Liver (tissue), 7 donors: ENCODE measurements at regions not wholly inside any gene's neighbourhood (a gene's known extent, or its start where the extent isn't known, plus 50 kb on each side); places are given as distances from the start of the nearest gene placed in this dataset.

Source experiments
- DNase-seq: peaks from one replicate; pipeline ENCODE4 v3.0.0-alpha.2; 2017; ENCODE audit warnings: low spot score
- H3K27ac ChIP-seq, 2 donors: one replicate each; pipeline ENCODE4 v1.7.0; 2013; ENCODE audit warnings: inconsistent platforms in 2 of 2, low read length in 2 of 2, control low read depth in 1 of 2, low read depth in 1 of 2, mild to moderate bottlenecking in 1 of 2
- H3K27me3 ChIP-seq, 4 donors: one replicate each; pipeline versions ENCODE4 v1.6.1 to v1.7.0; 2013; ENCODE audit warnings: low read length in 3 of 4, inconsistent platforms in 1 of 4, mild to moderate bottlenecking in 1 of 4, moderate library complexity in 1 of 4; ENCODE audit not compliant: control insufficient read depth in 4 of 4, insufficient read depth in 4 of 4
- H3K36me3 ChIP-seq, 4 donors: one replicate each; pipeline versions ENCODE4 v1.6.1 to v1.7.0; 2013; ENCODE audit warnings: low read length in 3 of 4, mild to moderate bottlenecking in 3 of 4, low read depth in 1 of 4, moderate library complexity in 1 of 4; ENCODE audit not compliant: control insufficient read depth in 4 of 4, insufficient read depth in 3 of 4
- H3K4me1 ChIP-seq, 4 donors: one replicate each; pipeline versions ENCODE4 v1.6.1 to v1.7.0; 2013; ENCODE audit warnings: low read length in 3 of 4, mild to moderate bottlenecking in 3 of 4, moderate library complexity in 1 of 4; ENCODE audit not compliant: control insufficient read depth in 4 of 4, insufficient read depth in 4 of 4
- H3K4me3 ChIP-seq, 3 donors: one replicate each; pipeline versions ENCODE4 v1.6.1 to v1.7.0; 2013; ENCODE audit warnings: low read length in 3 of 3, control low read depth in 1 of 3, low read depth in 1 of 3, mild to moderate bottlenecking in 1 of 3
- H3K9ac ChIP-seq, 2 donors: one replicate each; pipeline ENCODE4 v1.7.0; 2013; ENCODE audit warnings: low read length in 2 of 2, mild to moderate bottlenecking in 2 of 2, moderate library complexity in 2 of 2, control low read depth in 1 of 2, low read depth in 1 of 2
- H3K9me3 ChIP-seq, 4 donors: one replicate each; pipeline versions ENCODE4 v1.6.1 to v1.7.0; 2013; ENCODE audit warnings: low read length in 3 of 4; ENCODE audit not compliant: control insufficient read depth in 4 of 4
- ATF3 ChIP-seq: IDR thresholded peaks from 2 replicates; pipeline ENCODE4 v1.6.1; 2016; ENCODE audit warnings: antibody characterized with exemption
- EGR1 ChIP-seq, 2 donors: IDR thresholded peaks; 2 replicates each; pipeline ENCODE4 v1.6.1; 2016 to 2018; ENCODE audit warnings: antibody characterized with exemption in 2 of 2, low read depth in 2 of 2
- FOXA1 ChIP-seq: IDR thresholded peaks from 2 replicates; pipeline ENCODE4 v1.6.1; 2016; ENCODE audit warnings: antibody characterized with exemption
- HNF4G ChIP-seq: IDR thresholded peaks from 2 replicates; pipeline ENCODE4 v1.6.1; 2016; ENCODE audit warnings: antibody characterized with exemption
- JUND ChIP-seq, 2 donors: IDR thresholded peaks; 2 replicates each; pipeline ENCODE4 v1.6.1; 2016; ENCODE audit warnings: antibody characterized with exemption in 2 of 2
- NR2F2 ChIP-seq: IDR thresholded peaks from 2 replicates; pipeline ENCODE4 v1.6.1; 2016; ENCODE audit warnings: antibody characterized with exemption
- RAD21 ChIP-seq, 2 donors: IDR thresholded peaks; 2 replicates each; pipeline ENCODE4 v1.6.1; 2016; ENCODE audit warnings: antibody characterized with exemption in 2 of 2, mild to moderate bottlenecking in 2 of 2
- SP1 ChIP-seq: IDR thresholded peaks from 2 replicates; pipeline ENCODE4 v1.6.1; 2018; ENCODE audit warnings: antibody characterized with exemption, mild to moderate bottlenecking
- TAF1 ChIP-seq: conservative IDR thresholded peaks from 2 replicates; pipeline ENCODE4 v1.6.1; 2016; ENCODE audit warnings: antibody characterized with exemption, mild to moderate bottlenecking
- YY1 ChIP-seq: IDR thresholded peaks from 2 replicates; pipeline ENCODE4 v1.6.1; 2016; ENCODE audit warnings: antibody characterized with exemption, mild to moderate bottlenecking
- ZBTB33 ChIP-seq: IDR thresholded peaks from 2 replicates; pipeline ENCODE4 v1.6.1; 2016; ENCODE audit warnings: antibody characterized with exemption
- WGBS: extraction: QIAGEN DNeasy Blood & Tissue Kit; methylation state at CpG from one replicate; pipeline ENCODE4 v1.1.7; 2013; 5-methylcytosine and 5-hydroxymethylcytosine counted together
- TF ChIP-seq, protein P1 (sequence below): IDR thresholded peaks from 2 replicates; pipeline ENCODE4 v1.6.1; 2016; ENCODE audit warnings: antibody characterized with exemption, mild to moderate bottlenecking
- TF ChIP-seq, protein P2 (sequence below): IDR thresholded peaks from 2 replicates; pipeline ENCODE4 v1.6.1; 2016; ENCODE audit warnings: antibody characterized with exemption
- donor health status: healthy.
- donor health status: healthy.
- donor health status: healthy.
- donor health status: healthy.

DNA sequence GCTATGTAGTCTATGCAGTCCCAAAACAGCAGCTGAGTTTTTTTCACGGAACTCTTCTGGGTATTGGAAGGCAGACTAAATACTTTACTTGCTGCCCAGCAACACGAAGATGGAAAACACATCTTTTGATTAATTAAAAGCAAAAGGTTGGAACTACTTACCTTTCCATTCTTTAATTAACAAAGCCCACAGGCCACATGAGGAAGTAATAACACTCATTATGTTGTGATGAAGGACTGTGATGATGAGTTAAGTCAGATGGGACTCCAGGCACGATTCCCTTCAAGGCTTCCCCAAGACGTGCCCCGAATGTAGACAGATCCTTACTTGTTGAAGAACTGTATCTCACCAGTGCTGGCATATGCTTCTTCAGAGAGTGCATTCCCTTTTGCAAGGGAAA is 129.0 kb downstream of the WIF1 start (continued):
- TF ChIP-seq, protein P1, sequence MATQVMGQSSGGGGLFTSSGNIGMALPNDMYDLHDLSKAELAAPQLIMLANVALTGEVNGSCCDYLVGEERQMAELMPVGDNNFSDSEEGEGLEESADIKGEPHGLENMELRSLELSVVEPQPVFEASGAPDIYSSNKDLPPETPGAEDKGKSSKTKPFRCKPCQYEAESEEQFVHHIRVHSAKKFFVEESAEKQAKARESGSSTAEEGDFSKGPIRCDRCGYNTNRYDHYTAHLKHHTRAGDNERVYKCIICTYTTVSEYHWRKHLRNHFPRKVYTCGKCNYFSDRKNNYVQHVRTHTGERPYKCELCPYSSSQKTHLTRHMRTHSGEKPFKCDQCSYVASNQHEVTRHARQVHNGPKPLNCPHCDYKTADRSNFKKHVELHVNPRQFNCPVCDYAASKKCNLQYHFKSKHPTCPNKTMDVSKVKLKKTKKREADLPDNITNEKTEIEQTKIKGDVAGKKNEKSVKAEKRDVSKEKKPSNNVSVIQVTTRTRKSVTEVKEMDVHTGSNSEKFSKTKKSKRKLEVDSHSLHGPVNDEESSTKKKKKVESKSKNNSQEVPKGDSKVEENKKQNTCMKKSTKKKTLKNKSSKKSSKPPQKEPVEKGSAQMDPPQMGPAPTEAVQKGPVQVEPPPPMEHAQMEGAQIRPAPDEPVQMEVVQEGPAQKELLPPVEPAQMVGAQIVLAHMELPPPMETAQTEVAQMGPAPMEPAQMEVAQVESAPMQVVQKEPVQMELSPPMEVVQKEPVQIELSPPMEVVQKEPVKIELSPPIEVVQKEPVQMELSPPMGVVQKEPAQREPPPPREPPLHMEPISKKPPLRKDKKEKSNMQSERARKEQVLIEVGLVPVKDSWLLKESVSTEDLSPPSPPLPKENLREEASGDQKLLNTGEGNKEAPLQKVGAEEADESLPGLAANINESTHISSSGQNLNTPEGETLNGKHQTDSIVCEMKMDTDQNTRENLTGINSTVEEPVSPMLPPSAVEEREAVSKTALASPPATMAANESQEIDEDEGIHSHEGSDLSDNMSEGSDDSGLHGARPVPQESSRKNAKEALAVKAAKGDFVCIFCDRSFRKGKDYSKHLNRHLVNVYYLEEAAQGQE: no peak
- TF ChIP-seq NR2F2: no peak

DNA sequence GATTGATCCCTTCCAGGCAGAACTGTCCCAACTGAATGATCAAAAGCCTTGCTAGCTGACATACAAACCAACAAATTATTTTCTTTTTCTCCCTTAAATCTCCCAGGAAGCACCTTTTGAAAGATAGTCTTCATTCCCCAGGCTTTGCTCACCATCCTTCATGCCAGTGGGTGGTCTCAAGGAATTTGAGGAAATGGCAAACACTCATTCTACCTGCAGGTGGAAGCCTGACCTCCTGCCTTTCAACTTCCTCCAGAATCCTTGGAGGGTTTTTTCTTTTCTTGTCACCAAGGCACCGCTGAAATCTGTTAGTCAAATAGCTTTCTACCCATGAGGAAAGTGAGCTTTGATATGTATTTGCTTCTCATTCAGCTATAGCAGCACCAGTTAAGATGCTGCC is 128.5 kb downstream of the WIF1 start:
- no peaks in the 10 kb centered on the region for H3K4me1 ChIP-seq
- WGBS: 22% methylated on average over 1 of the region's 1 CpG
- no peak for TF ChIP-seq FOXA1
- no peak for TF ChIP-seq YY1
- TF ChIP-seq, protein P2, sequence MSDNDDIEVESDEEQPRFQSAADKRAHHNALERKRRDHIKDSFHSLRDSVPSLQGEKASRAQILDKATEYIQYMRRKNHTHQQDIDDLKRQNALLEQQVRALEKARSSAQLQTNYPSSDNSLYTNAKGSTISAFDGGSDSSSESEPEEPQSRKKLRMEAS: no peak
- no peak for TF ChIP-seq HNF4G
- no peak for TF ChIP-seq SP1
- no peak for TF ChIP-seq ZBTB33
- TF ChIP-seq NR2F2: no peak
- TF ChIP-seq JUND (IDR thresholded peaks at IDR 0.05): no peak
- DNase-seq: no peak
- no peaks in the 10 kb centered on the region for H3K36me3 ChIP-seq
- no peak overlapping the region for H3K27ac ChIP-seq
- H3K9me3 ChIP-seq: no peaks in the 10 kb centered on the region
- peaks cover 0 to 3% (median 0%) of the 10 kb centered on the region in 4 donors for H3K27me3 ChIP-seq
- no peak overlapping the region for H3K9ac ChIP-seq
- no peak overlapping the region for H3K4me3 ChIP-seq

GRCh38 chr12:64993461-64993860 is 127.6 kb downstream of the WIF1 start:
- H3K36me3 ChIP-seq: no peaks in the 10 kb centered on the region
- 53% methylated on average over 1 of the region's 1 CpG for WGBS
- H3K27ac ChIP-seq: no peak overlapping the region
- no peaks in the 10 kb centered on the region for H3K9me3 ChIP-seq
- H3K9ac ChIP-seq: no peak overlapping the region
- TF ChIP-seq, protein P2: no peak
- TF ChIP-seq, protein P1: no peak
- TF ChIP-seq ATF3 (no peak), JUND (IDR thresholded peaks at IDR 0.05) (no peak), NR2F2 (no peak), SP1 (no peak), EGR1 (IDR thresholded peaks at IDR 0.05; ENCODE audit: low read depth in 2 of 2) (no peak), FOXA1 (no peak), RAD21 (IDR thresholded peaks at IDR 0.05) (no peak), TAF1 (no peak)
- DNase-seq: no peak
- H3K27me3 ChIP-seq: peaks cover 0 to 3% (median 0%) of the 10 kb centered on the region in 4 donors
- no peaks in the 10 kb centered on the region for H3K4me1 ChIP-seq
- H3K4me3 ChIP-seq: no peak overlapping the region
